Eye (tissue), 1 donor: ENCODE measurements at regions not wholly inside any gene's neighbourhood (a gene's known extent, or its start where the extent isn't known, plus 50 kb on each side); places are given as distances from the start of the nearest gene placed in this dataset.
A peak's percentile ranks its signal among the peaks of the same experiment; 100 is the strongest.
"Not testable (repeated sequence)": the region's sequence is repeated elsewhere in the genome, so short reads cannot be mapped to it uniquely, and the experiment has no call there.

Experiments used
- DNase-seq: peaks from one replicate; pipeline ENCODE4 v3.0.0-alpha.2; 2015

- DNase-seq, result peak; percentile 53
Measured at GRCh38 chr12:27861428-27862167, 81.6 kb upstream of the MANSC4 start.

DNA sequence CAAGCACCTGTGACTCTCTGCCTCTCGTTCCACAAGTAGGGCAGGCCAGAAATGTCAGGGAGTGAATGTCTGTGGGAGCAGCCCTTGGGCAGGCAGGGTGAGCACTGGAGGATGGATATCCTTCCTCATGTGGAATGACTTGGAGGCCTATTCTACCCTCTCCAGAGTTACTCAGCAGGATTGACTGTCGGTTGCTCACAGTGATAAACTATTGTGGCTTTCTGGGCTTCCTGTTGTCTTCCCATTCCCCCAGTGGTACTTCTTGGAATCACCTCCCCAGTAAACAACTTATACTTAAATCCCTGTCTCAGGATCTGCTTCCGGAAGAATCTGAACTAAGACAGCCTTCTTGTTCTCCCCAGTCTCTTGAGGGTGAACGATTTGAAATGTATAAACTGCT, 79.6 kb upstream of the MANSC4 start:
- no peak for DNase-seq

DNA sequence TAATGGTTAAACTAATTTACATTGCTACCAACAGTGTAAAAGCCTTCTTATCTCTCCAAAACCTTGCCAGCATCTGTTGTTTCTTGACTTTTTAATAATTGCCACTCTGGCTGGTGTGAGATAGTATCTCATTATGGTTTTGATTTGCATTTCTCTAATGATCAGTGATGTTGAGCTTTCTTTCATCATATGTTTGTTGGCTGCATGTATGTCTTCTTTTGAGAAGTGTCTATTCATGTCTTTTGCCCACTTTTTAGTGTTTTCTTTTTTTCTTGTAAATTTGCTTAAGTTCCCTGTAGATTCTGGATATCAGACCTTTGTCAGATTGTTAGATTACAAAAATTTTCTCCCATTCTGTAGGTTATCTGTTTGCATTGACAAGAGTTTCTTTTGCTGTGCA, 77.0 kb upstream of the MANSC4 start:
- not testable (repeated sequence) for DNase-seq

DNA sequence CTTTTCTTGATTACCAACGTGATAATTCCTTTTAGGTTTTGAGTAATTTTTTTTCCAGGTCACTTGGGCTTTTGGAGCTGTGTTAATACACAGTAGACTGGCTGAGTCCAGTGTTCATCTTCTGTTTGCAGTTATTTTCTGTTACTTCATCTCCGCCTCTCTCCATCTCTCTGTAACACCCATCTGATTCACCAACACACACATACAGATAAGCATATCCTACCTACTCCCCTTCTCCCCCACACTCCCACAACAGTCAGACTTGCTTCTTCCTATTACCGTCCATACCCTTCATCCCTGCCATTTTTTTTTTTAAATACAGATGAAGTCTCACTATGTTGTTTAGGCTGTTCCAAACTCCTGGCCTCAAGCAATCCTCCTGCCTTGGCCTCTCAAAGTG, 72.7 kb upstream of the MANSC4 start:
- no peak for DNase-seq
